HL-60 (cell line): ENCODE measurements at regions not wholly inside any gene's neighbourhood (a gene's known extent, or its start where the extent isn't known, plus 50 kb on each side); places are given as distances from the start of the nearest gene placed in this dataset.

Source experiments
- DNase-seq, 2 experiments: peaks; one replicate each; pipeline ENCODE4 v3.0.0-alpha.2; 2010 to 2020; ENCODE audit warnings: low read depth in 1 of 2, low spot score in 1 of 2
- H3K27ac ChIP-seq: fragments of 250-450 bp; sonication (Bioruptor Pico); replicated peaks from 2 replicates; pipeline ENCODE4 v1.5.1; 2020; ENCODE audit warnings: mild to moderate bottlenecking, moderate library complexity
- H3K27me3 ChIP-seq: fragments of 250-450 bp; sonication (Bioruptor Pico); 2 replicates; pipeline ENCODE4 v1.5.1; 2021; ENCODE audit warnings: mild to moderate bottlenecking, moderate library complexity; ENCODE audit not compliant: insufficient read depth, poor library complexity, severe bottlenecking
- H3K4me3 ChIP-seq: replicated peaks from 2 replicates; pipeline ENCODE4 v1.5.1; 2011; ENCODE audit warnings: mild to moderate bottlenecking, control low read depth, low read length; ENCODE audit not compliant: insufficient read depth
- CTCF ChIP-seq: IDR thresholded peaks from one replicate; pipeline ENCODE4 v1.5.1; 2011; ENCODE audit warnings: low read length, control low read depth, inconsistent platforms; ENCODE audit not compliant: insufficient read depth
- GABPA ChIP-seq: IDR thresholded peaks from 2 replicates; pipeline ENCODE4 v1.6.1; 2012; ENCODE audit warnings: low read depth
- POLR2AphosphoS5 ChIP-seq: IDR thresholded peaks from 2 replicates; pipeline ENCODE4 v1.6.1; 2012; ENCODE audit warnings: low read depth
- REST ChIP-seq: IDR thresholded peaks from 2 replicates; pipeline ENCODE4 v1.6.1; 2012; ENCODE audit warnings: low read depth; ENCODE audit not compliant: insufficient replicate concordance
- SPI1 ChIP-seq: IDR thresholded peaks from 2 replicates; pipeline ENCODE4 v1.6.1; 2012; ENCODE audit warnings: low read depth, mild to moderate bottlenecking, borderline replicate concordance

DNA sequence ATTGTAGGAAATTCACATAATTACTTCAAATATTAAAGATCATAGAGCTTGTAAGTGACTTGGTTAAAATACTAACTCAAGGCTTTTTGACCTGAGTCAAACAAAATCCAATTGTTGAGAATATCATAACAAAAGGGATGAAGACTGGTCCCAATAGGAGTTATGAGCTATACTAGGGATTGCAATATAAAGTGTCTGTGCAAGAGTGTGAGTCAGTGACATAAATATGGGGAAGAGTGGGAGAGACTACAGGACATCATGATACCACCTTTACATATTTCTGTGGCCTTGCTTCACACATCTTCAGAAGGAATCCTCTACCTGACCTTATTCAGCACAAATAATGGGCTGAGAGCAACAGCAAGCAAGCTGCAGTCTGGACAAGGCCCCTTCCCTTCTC is 180.9 kb upstream of the SLC24A2 start:
- Histone ChIP-seq H3K4me3 (no peak overlapping the region), H3K27me3 (no peaks in the 10 kb centered on the region), H3K27ac (no peak overlapping the region)
- DNase-seq: no peak
- no peak for TF ChIP-seq REST
- no peak for TF ChIP-seq GABPA
- no peak for TF ChIP-seq POLR2AphosphoS5
- no peak for TF ChIP-seq CTCF
- TF ChIP-seq SPI1: no peak

DNA sequence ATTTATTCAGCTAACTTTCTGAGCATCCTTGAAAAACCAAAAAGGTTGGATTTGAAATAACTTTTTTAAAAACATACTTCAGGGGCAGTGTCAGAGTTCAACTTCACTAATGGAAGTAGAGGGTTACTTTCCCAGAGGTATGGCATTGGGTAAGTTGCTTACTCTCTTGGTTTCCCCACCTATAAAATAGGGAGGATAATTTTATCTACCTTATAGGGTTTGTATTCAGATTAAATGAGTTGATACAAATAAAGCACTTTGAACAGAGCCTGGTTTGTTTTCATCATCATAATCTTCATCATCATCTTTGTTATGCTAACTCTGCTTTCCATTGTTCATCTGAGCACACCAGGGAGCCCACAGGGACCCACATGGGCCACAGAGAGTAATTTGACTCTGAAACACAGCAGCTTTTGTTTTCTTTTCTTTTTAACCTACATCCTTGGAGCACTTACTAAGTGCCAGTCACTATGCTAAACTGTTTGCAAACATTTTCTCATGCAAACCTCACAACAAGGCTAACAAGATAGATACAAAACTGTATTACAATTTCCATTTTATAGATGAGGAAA is 179.1 kb upstream of the SLC24A2 start:
- H3K4me3 ChIP-seq: no peak overlapping the region
- H3K27me3 ChIP-seq: no peaks in the 10 kb centered on the region
- TF ChIP-seq POLR2AphosphoS5 (no peak), REST (no peak), GABPA (no peak), SPI1 (no peak), CTCF (no peak)
- no peak overlapping the region for H3K27ac ChIP-seq
- no peak for DNase-seq

GRCh38 chr9:19967216-19967887 is 178.5 kb upstream of the SLC24A2 start:
- TF ChIP-seq REST: no peak
- TF ChIP-seq CTCF: no peak
- no peak for TF ChIP-seq POLR2AphosphoS5
- no peak for TF ChIP-seq SPI1
- no peak for TF ChIP-seq GABPA
- Histone ChIP-seq H3K27me3 (no peaks in the 10 kb centered on the region), H3K4me3 (no peak overlapping the region), H3K27ac (no peak overlapping the region)
- DNase-seq: no peak
